Suprapubic skin (tissue), 4 donors: ENCODE measurements at regions not wholly inside any gene's neighbourhood (a gene's known extent, or its start where the extent isn't known, plus 50 kb on each side); places are given as distances from the start of the nearest gene placed in this dataset.

Source experiments
- CTCF ChIP-seq, 2 donors: fragments of 200-600 bp in 1 of 2; fragments of 450-650 bp in 1 of 2; sonication (generic) in 1 of 2; IDR thresholded peaks; one replicate each; pipeline ENCODE4 v1.5.1; 2016 to 2019; ENCODE audit warnings: antibody characterized with exemption in 2 of 2, mild to moderate bottlenecking in 1 of 2, moderate library complexity in 1 of 2
- EP300 ChIP-seq: sonication (generic); formaldehyde crosslinking; IDR thresholded peaks from one replicate; pipeline ENCODE4 v1.6.1; 2017; ENCODE audit warnings: antibody characterized with exemption
- POLR2A ChIP-seq, 2 donors: fragments of 450-650 bp; IDR thresholded peaks; one replicate each; pipeline ENCODE4 v1.6.1; 2017; ENCODE audit warnings: antibody characterized with exemption in 2 of 2, mild to moderate bottlenecking in 2 of 2, moderate library complexity in 2 of 2
- POLR2AphosphoS5 ChIP-seq, 3 donors: sonication (generic); formaldehyde crosslinking; IDR thresholded peaks; one replicate each; pipeline ENCODE4 v1.6.1; 2017; ENCODE audit warnings: antibody characterized with exemption in 3 of 3

GRCh38 chr16:5488581-5488980, 391.0 kb upstream of the EEF2KMT start:
- TF ChIP-seq CTCF (IDR thresholded peaks at IDR 0.05) (no peak), POLR2A (IDR thresholded peaks at IDR 0.05) (no peak), POLR2AphosphoS5 (IDR thresholded peaks at IDR 0.05) (no peak), EP300 (no peak)
